Choroid plexus epithelial cell (primary cell): ENCODE measurements at regions not wholly inside any gene's neighbourhood (a gene's known extent, or its start where the extent isn't known, plus 50 kb on each side); places are given as distances from the start of the nearest gene placed in this dataset.
"Not testable (repeated sequence)": the region's sequence is repeated elsewhere in the genome, so short reads cannot be mapped to it uniquely, and the experiment has no call there.

Experiments used
- DNase-seq: peaks from one replicate; pipeline ENCODE4 v3.0.0-alpha.2; 2010; ENCODE audit warnings: low read depth
- H3K4me3 ChIP-seq: 2 replicates; pipeline ENCODE4 v1.5.1; 2011; ENCODE audit warnings: low read depth, mild to moderate bottlenecking, control low read depth, low read length, moderate library complexity
- TF ChIP-seq, protein P1 (sequence below): conservative IDR thresholded peaks from 2 replicates; pipeline ENCODE4 v1.5.1; 2011; ENCODE audit warnings: low read depth, mild to moderate bottlenecking, control low read depth, inconsistent platforms, low read length, moderate library complexity

DNA sequence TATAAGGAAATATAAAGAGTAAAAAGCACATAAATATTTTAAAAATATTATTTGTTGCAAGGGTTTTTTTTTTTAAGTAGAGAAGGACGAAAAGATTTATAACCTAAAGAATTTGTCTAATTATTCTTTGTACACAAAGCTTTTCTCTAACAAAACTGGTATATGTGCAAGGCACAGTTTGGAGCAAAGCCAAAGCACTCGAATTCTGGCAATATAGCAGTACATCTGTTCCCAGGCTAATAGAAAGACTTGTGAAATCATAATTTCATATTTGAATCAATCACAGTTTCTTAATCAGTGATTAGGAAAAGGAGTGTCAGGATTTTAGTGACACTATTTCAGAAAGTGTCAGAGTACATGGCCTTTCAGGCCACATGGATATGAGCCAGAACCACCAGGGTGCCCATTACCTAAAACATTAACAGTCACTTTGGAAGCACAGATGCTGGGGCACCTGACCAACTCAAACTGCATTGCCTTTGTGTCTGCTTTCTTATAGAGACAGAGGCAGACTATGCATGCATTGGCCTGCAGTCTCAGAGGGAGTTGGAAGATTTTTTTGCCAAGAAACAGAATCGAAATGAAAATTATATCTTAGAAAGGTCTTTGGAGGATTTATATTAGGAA, 651.8 kb upstream of the SGO1 start:
- DNase-seq = no peak
- TF ChIP-seq, protein P1, sequence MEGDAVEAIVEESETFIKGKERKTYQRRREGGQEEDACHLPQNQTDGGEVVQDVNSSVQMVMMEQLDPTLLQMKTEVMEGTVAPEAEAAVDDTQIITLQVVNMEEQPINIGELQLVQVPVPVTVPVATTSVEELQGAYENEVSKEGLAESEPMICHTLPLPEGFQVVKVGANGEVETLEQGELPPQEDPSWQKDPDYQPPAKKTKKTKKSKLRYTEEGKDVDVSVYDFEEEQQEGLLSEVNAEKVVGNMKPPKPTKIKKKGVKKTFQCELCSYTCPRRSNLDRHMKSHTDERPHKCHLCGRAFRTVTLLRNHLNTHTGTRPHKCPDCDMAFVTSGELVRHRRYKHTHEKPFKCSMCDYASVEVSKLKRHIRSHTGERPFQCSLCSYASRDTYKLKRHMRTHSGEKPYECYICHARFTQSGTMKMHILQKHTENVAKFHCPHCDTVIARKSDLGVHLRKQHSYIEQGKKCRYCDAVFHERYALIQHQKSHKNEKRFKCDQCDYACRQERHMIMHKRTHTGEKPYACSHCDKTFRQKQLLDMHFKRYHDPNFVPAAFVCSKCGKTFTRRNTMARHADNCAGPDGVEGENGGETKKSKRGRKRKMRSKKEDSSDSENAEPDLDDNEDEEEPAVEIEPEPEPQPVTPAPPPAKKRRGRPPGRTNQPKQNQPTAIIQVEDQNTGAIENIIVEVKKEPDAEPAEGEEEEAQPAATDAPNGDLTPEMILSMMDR = no peak

DNA sequence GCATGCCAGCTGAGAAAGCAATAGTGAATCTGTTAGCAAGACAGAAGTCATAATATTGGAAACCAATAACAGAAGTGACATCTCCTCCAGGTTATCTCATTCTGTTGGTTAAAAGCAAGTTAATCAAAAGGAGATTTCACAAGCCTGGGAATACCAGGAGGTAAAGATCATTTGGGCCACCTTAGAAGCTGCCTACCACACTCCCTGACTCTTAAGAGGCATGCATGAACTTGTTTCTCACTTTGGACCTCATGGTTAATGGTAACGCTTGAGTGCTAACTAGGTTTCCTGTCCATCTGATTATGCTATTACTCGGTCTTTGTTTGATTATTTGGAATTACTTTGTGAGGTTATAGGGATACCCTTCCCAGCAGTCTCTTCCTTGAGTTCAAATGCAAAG, 650.8 kb upstream of the SGO1 start:
- DNase-seq = no peak
- TF ChIP-seq, protein P1 = no peak
- no peak overlapping the region for H3K4me3 ChIP-seq

More for the DNA sequence above, 651.8 kb upstream of the SGO1 start:
- H3K4me3 ChIP-seq = no peak overlapping the region

DNA sequence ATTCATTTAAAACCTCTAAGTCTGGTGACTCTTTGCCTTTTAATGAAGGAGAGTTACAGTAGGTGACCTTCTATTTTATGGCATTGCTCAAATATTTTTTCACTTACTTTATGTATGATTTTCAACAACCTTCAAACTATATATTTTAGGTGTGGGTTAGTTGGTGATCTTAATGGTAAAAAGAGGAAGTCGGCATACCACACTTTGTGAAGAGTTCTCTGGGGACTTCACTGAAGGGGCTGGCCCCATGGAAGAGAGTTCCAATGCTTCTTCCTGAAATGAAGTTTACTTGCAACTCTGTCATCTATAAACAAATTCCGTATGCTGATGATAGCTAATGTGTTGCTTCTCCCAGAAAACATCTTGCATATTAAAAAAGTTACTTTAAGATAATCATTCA, 647.0 kb upstream of the SGO1 start:
- TF ChIP-seq, protein P1 = no peak
- no peak overlapping the region for H3K4me3 ChIP-seq
- no peak for DNase-seq

GRCh38 chr3:20822251-20822650, 636.2 kb upstream of the SGO1 start:
- no peak overlapping the region for H3K4me3 ChIP-seq
- DNase-seq = no peak
- TF ChIP-seq, protein P1 = no peak

GRCh38 chr3:20820872-20821271, 634.9 kb upstream of the SGO1 start:
- not testable (repeated sequence) for H3K4me3 ChIP-seq, DNase-seq

- H3K4me3 ChIP-seq = no peak overlapping the region
- DNase-seq = no peak
- TF ChIP-seq, protein P1 = no peak
Measured at GRCh38 chr3:20811631-20812030, 625.6 kb upstream of the SGO1 start.

DNA sequence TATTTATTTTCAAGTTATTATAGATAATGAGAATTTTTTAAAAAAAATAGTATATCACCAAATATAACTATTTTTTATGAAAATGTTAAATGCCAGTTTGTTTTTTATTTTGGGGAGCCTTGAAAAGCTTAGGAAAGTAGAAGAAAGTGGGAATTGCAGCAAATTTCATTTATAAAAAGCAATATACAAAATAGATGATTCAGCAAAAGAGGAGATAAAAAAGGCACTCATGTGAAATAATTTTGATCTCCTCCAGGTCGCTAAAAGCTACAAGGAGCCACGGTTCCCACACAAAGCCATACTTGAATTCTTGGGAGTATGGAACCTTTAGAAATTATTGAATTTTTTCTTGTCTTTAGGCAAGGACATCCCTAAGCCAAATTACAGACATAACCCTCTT, 625.0 kb upstream of the SGO1 start:
- no peak overlapping the region for H3K4me3 ChIP-seq
- TF ChIP-seq, protein P1 = no peak
- no peak for DNase-seq

GRCh38 chr3:20810555-20810954, 624.5 kb upstream of the SGO1 start:
- TF ChIP-seq, protein P1 = no peak
- no peak overlapping the region for H3K4me3 ChIP-seq
- DNase-seq = no peak
